GM23248 (cell line): ENCODE measurements at regions not wholly inside any gene's neighbourhood (a gene's known extent, or its start where the extent isn't known, plus 50 kb on each side); places are given as distances from the start of the nearest gene placed in this dataset.

Experiments
- DNase-seq: peaks from one replicate; pipeline ENCODE4 v3.0.0-alpha.2; 2015
- H2AFZ ChIP-seq: fragments of 200-600 bp; sonication (generic); 2 replicates; pipeline ENCODE4 v1.6.1; 2016; ENCODE audit warnings: antibody characterized with exemption
- H3F3A ChIP-seq: fragments of 200-600 bp; sonication (generic); 2 replicates; pipeline ENCODE4 v1.6.1; 2016; ENCODE audit warnings: mild to moderate bottlenecking, antibody characterized with exemption, mixed run types; ENCODE audit not compliant: insufficient read depth
- H3K27ac ChIP-seq: fragments of 200-600 bp; sonication (generic); 2 replicates; pipeline ENCODE4 v1.5.1; 2016; ENCODE audit warnings: mild to moderate bottlenecking
- H3K27me3 ChIP-seq: fragments of 200-600 bp; sonication (generic); replicated peaks from 2 replicates; pipeline ENCODE4 v1.6.1; 2016; ENCODE audit warnings: mild to moderate bottlenecking; ENCODE audit not compliant: insufficient read depth
- H3K36me3 ChIP-seq: fragments of 200-600 bp; sonication (generic); 2 replicates; pipeline ENCODE4 v1.6.1; 2016; ENCODE audit warnings: low read depth, mild to moderate bottlenecking
- H3K4me1 ChIP-seq: fragments of 200-600 bp; sonication (generic); 2 replicates; pipeline ENCODE4 v1.6.1; 2016; ENCODE audit warnings: mild to moderate bottlenecking; ENCODE audit not compliant: insufficient read depth
- H3K4me2 ChIP-seq: fragments of 200-600 bp; sonication (generic); one replicate; pipeline ENCODE4 v1.6.1; 2016; ENCODE audit warnings: mild to moderate bottlenecking; ENCODE audit not compliant: unreplicated experiment
- H3K4me3 ChIP-seq: fragments of 200-600 bp; sonication (generic); 2 replicates; pipeline ENCODE4 v1.5.1; 2016; ENCODE audit warnings: mild to moderate bottlenecking
- H3K79me2 ChIP-seq: fragments of 200-600 bp; sonication (generic); 2 replicates; pipeline ENCODE4 v1.6.1; 2016; ENCODE audit warnings: mild to moderate bottlenecking; ENCODE audit not compliant: insufficient read depth
- H3K9ac ChIP-seq: fragments of 200-600 bp; sonication (generic); 2 replicates; pipeline ENCODE4 v1.6.1; 2016; ENCODE audit warnings: mild to moderate bottlenecking
- H3K9me2 ChIP-seq: fragments of 200-600 bp; sonication (generic); 2 replicates; pipeline ENCODE4 v1.6.1; 2016; ENCODE audit warnings: mixed run types, mild to moderate bottlenecking, moderate library complexity; ENCODE audit not compliant: insufficient read depth
- H3K9me3 ChIP-seq: fragments of 200-600 bp; sonication (generic); one replicate; pipeline ENCODE4 v1.6.1; 2017; ENCODE audit warnings: low read depth
- H4K20me1 ChIP-seq: fragments of 200-600 bp; sonication (generic); 2 replicates; pipeline ENCODE4 v1.6.0; 2016; ENCODE audit not compliant: insufficient read depth
- EZH2 ChIP-seq: fragments of 200-600 bp; sonication (generic); IDR thresholded peaks from 2 replicates; pipeline ENCODE4 v1.6.1; 2018; ENCODE audit warnings: antibody characterized with exemption, mild to moderate bottlenecking; ENCODE audit not compliant: insufficient read depth, poor library complexity, severe bottlenecking
- EZH2phosphoT487 ChIP-seq: fragments of 200-600 bp; sonication (generic); IDR thresholded peaks from 2 replicates; pipeline ENCODE4 v1.6.1; 2018; ENCODE audit warnings: antibody characterized with exemption, moderate library complexity, mild to moderate bottlenecking, low read depth; ENCODE audit not compliant: insufficient read depth
- WGBS, 2 experiments: methylation state at CpG; one replicate each; pipeline ENCODE4 v1.1.6; 2015 to 2017; ENCODE audit warnings: low lambda C conversion rate in 2 of 2, low coverage in 1 of 2; ENCODE audit errors: missing lambda C conversion rate in 2 of 2; 5-methylcytosine and 5-hydroxymethylcytosine counted together
- in situ Hi-C: fragments of 300-500 bp; cut with MboI; formaldehyde crosslinking; loops from 2 replicates; pipeline ENCODE4 v1.15.0; 2020

DNA sequence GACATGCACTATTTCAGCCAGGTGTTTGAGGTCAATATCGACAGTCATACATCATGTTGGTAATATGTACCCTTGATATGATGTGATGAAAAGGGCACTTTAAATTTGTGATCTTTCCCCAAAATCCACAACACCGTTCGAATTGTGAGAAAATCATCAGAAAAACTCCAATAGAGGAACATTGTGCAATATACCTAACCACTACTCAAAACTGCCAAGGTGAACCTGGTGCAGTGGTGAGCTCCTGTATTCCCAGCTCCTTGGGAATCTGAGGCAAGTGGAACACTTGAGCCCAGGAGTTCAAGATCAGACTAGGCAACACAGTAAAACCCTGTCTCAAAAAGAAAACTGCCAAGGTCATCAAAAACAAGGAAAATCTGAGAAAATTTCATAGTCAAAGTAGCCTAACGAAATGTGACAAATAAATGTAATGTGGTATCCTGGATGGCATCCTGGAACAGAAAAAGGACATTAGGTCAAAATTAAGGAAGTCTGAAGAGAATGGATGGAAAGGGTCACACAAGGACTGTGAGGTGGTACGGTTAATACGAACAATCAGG lies 55.6 kb upstream of the LSM6 start:
- Histone ChIP-seq H3K9me2 (no peaks in the 10 kb centered on the region), H3K4me2 (no peak overlapping the region), H3K9me3 (no peaks in the 10 kb centered on the region), H4K20me1 (no peaks in the 10 kb centered on the region), H3K27ac (no peak overlapping the region), H3K36me3 (no peaks in the 10 kb centered on the region), H3K9ac (no peak overlapping the region), H3K4me1 (no peaks in the 10 kb centered on the region), H3K4me3 (no peak overlapping the region), H3F3A (no peaks in the 10 kb centered on the region), H2AFZ (no peak overlapping the region), H3K79me2 (no peaks in the 10 kb centered on the region), H3K27me3 (no peaks in the 10 kb centered on the region)
- no peak for DNase-seq
- TF ChIP-seq EZH2 (no peak), EZH2phosphoT487 (no peak)
- in situ Hi-C loops = no loop called here
- 60 to 63% methylated on average over 6 of the region's 6 CpGs for WGBS, 2 experiments

GRCh38 chr4:146114066-146114465 lies 61.5 kb upstream of the LSM6 start:
- Histone ChIP-seq H3K9ac (no peak overlapping the region), H3K36me3 (no peaks in the 10 kb centered on the region), H4K20me1 (no peaks in the 10 kb centered on the region), H3K9me2 (no peaks in the 10 kb centered on the region), H3F3A (no peaks in the 10 kb centered on the region), H3K27me3 (peaks cover 8% of the 10 kb centered on the region; the same call in 1 of the 2 replicates), H3K9me3 (no peaks in the 10 kb centered on the region), H3K27ac (no peak overlapping the region), H3K4me3 (no peak overlapping the region), H2AFZ (no peak overlapping the region), H3K4me1 (no peaks in the 10 kb centered on the region), H3K79me2 (no peaks in the 10 kb centered on the region), H3K4me2 (no peak overlapping the region)
- in situ Hi-C loops = no loop called here
- DNase-seq = no peak
- 65 to 68% methylated on average over 8 of the region's 8 CpGs for WGBS, 2 experiments
- TF ChIP-seq EZH2phosphoT487 = no peak
- TF ChIP-seq EZH2 = no peak

DNA sequence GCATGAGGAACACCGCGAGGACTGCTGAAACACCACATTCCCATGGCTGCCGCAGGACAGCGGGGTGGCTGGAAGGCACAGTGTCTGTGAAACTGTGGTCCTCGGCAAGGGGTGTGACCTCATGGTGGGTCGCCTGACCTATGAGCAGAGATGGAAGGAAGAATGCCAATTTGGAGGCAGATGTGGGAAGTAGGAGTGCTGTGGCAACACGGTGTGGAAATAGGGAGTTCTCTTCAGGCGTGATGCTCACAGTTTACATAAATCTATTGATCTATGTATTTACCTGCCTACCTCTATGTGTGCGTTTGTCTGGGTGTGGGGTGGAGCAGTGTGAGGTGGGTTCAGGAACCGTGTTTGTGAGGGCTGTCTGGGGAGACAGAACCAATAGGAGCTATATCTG lies 62.3 kb upstream of the LSM6 start:
- no peak for DNase-seq

GRCh38 chr4:146112389-146112788 lies 63.1 kb upstream of the LSM6 start:
- Histone ChIP-seq H3K4me1 (no peaks in the 10 kb centered on the region), H3K27me3 (peaks cover 8% of the 10 kb centered on the region; the same call in 1 of the 2 replicates), H3K9me3 (no peaks in the 10 kb centered on the region), H3K4me3 (no peak overlapping the region), H3K27ac (no peak overlapping the region), H3K36me3 (no peaks in the 10 kb centered on the region), H3K4me2 (no peak overlapping the region), H3K9me2 (no peaks in the 10 kb centered on the region), H3K79me2 (no peaks in the 10 kb centered on the region), H3K9ac (no peak overlapping the region), H2AFZ (no peak overlapping the region), H4K20me1 (no peaks in the 10 kb centered on the region), H3F3A (no peaks in the 10 kb centered on the region)
- DNase-seq = no peak
- TF ChIP-seq EZH2 (no peak), EZH2phosphoT487 (no peak)
- in situ Hi-C loops = no loop called here

More for the DNA sequence above, 62.3 kb upstream of the LSM6 start:
- WGBS, 2 experiments = 72% methylated on average over 10 of the region's 10 CpGs
- Histone ChIP-seq H3K9me2 (no peaks in the 10 kb centered on the region), H3K4me2 (no peak overlapping the region), H3K27me3 (peaks cover 8% of the 10 kb centered on the region; the same call in 1 of the 2 replicates), H2AFZ (no peak overlapping the region), H3K27ac (no peak overlapping the region), H3K9ac (no peak overlapping the region), H3K9me3 (no peaks in the 10 kb centered on the region), H3K4me3 (no peak overlapping the region), H3K79me2 (no peaks in the 10 kb centered on the region), H4K20me1 (no peaks in the 10 kb centered on the region), H3F3A (no peaks in the 10 kb centered on the region), H3K4me1 (no peaks in the 10 kb centered on the region), H3K36me3 (no peaks in the 10 kb centered on the region)
- in situ Hi-C loops = no loop called here
- TF ChIP-seq EZH2 (no peak), EZH2phosphoT487 (no peak)

GRCh38 chr4:146110871-146111485 lies 64.5 kb upstream of the LSM6 start:
- TF ChIP-seq EZH2 (no peak), EZH2phosphoT487 (no peak)
- 73 to 75% methylated on average over 4 of the region's 4 CpGs for WGBS, 2 experiments
- H3K79me2 ChIP-seq = no peaks in the 10 kb centered on the region
- no peaks in the 10 kb centered on the region for H3K9me2 ChIP-seq
- no peaks in the 10 kb centered on the region for H3K9me3 ChIP-seq
- peaks cover 8% of the 10 kb centered on the region; the same call in 1 of the 2 replicates for H3K27me3 ChIP-seq
- no peak overlapping the region for H2AFZ ChIP-seq
- no peak overlapping the region for H3K4me3 ChIP-seq
- H4K20me1 ChIP-seq = no peaks in the 10 kb centered on the region
- in situ Hi-C loops = no loop called here
- H3F3A ChIP-seq = no peaks in the 10 kb centered on the region
- no peak overlapping the region for H3K27ac ChIP-seq
- H3K4me2 ChIP-seq = no peak overlapping the region
- H3K36me3 ChIP-seq = no peaks in the 10 kb centered on the region
- no peak for DNase-seq
- H3K4me1 ChIP-seq = no peaks in the 10 kb centered on the region
- no peak overlapping the region for H3K9ac ChIP-seq
